Fibroblast of skin of right quadriceps (primary cell): ENCODE measurements at regions not wholly inside any gene's neighbourhood (a gene's known extent, or its start where the extent isn't known, plus 50 kb on each side); places are given as distances from the start of the nearest gene placed in this dataset.
"Not testable (repeated sequence)": the region's sequence is repeated elsewhere in the genome, so short reads cannot be mapped to it uniquely, and the experiment has no call there.

Experiments
- DNase-seq: peaks from one replicate; pipeline ENCODE4 v3.0.0-alpha.2; 2013

- no peak for DNase-seq
These were observed 90.6 kb upstream of the PPP2R2D start for GRCh38 chr10:131810036-131810804.

DNA sequence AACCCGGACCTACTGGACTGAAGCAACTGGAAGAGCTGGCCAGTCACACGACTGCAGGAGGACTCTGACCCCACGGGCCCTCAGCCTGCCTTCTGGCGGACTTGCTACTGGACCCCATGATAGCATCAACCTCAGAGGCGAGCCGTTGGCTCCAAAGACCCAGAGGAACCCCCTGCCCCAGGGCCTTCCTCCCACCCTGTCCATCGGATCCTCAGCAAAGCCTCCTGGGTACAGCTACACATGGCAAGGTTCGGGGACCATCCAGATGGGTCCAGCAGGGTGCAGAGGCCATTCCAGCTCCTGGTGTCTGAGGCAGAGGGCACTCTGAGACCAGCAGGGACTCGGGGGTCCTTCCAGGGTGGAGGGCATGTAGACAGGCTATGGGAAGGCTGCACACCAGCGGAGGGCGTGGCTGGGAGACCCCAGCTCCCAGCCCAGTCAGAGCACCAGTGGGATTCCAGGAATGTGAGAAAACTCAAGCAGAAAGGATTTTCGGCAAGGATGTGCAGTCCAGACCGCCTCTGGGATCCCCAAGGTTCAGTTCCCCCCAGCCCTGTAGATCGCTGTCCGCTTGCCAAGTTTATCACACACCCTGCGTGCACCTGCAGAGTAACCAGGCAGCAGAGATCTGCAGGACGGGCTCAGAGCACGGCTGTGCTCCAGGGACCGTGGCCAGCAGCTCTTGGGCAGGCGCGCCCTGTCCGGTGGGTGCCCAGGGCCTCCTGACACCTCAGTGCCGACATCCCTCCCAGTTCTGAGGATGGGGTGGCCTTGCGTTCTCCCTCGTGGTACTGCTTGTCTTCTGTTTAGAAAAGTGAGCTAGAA, 89.8 kb upstream of the PPP2R2D start:
- no peak for DNase-seq

- no peak for DNase-seq
These were observed 89.0 kb upstream of the PPP2R2D start for GRCh38 chr10:131811630-131812403.

- no peak for DNase-seq
These were observed 87.8 kb upstream of the PPP2R2D start for GRCh38 chr10:131812736-131813604.

- DNase-seq = no peak
These were observed 86.1 kb upstream of the PPP2R2D start for GRCh38 chr10:131814567-131815265.

- DNase-seq = no peak
These were observed 85.3 kb upstream of the PPP2R2D start for GRCh38 chr10:131815266-131816156.

DNA sequence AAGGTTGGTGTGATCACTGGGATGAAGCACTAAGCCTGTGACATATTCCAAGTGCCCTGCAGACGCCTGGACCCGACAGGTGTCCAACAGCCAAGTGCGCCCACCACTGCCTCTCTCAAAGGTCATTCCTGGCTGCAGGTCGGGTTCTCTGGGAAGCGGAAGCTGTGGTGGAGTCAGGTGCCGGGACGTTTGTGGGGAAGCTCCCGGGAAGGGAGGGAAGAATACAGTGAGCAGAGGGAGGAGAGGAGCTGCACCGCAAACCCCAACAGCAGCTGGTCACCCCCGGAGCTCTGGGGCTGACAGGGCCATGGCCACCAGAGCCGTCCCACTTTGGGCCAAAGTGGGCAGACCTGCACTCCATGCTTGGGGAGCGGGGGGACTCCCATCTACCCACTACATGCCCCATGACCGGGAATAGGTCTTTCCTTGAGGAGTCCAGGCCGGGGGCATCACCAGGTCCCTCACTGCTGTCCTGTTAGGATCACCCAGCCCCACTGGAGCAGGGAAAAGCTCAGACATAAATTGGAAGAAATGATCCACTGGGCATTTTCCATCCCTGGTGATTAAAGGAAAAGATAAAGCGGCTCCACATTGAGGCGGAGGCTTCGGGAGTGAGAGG, 84.5 kb upstream of the PPP2R2D start:
- DNase-seq = no peak

DNA sequence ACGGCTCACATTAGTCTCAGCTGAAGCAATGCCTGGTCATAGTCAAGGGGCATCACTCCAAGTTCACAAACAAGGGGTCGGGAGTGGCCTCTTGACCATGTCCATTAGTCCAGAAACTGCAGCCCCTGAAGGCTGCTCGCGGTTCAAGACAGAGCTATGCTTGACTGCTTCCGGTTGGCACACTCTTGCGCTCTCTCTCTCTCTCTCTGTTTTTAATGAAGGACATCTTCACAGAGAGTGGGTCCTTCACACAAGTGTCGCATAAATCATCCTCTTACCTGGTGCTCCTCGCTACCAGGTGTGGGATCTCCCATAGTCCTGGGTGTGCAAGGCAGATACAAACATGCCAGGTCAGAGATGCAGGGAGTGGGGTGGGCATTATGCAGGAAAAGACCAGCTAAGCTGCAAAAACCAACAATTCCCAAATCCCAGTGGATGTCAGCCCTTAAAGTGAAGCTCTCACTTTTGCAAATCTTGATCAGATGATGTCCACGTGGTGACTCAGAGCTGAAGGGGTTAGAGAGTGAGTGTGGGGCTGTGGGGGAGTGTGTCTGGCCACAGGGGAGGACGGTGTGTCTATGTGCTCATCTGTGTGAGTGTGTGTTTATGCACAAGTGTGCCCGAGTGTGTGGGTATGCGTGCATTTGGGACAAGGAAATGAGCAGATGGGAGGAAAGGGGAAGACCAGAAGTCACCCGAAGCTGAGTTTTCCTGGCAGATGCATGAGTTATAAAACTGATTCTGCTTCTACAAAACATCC, 83.7 kb upstream of the PPP2R2D start:
- no peak for DNase-seq

- no peak for DNase-seq
These were observed 82.8 kb upstream of the PPP2R2D start for GRCh38 chr10:131817866-131818509.

DNA sequence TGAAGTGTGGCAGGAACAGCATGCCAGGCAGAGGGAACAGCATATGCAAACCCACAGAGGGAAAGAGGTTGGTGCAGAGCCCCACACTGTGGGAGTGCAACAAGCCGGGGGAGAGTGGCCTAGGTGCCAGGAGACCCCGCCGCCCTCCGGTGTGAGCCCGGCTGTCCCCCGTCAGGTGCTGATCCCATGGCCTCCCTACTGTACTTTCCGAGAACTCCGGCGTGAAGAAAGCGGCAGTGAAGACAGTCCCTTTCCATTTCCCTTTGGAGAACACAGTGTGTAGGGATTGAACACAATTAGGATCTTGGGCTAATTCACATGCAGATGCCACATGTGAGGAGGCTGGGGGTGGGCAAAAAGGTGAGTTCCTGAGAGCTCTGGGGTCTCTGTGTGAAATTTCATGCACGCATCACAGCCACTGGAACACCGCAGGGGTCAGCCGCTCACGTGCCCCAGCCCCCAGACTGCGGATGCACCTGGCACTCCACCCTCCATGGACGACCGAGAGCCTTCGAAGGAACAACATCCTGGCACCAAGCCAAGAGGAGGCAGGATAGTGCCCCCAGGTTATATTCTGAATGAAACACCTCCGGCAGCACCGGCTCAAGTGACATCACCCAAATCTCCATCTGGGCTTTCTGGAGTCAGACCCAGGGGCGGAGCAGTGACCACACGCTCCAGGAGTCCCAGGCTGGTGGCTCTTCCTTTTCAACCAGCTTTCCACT, 82.1 kb upstream of the PPP2R2D start:
- DNase-seq = no peak

GRCh38 chr10:131819241-131820072, 81.4 kb upstream of the PPP2R2D start:
- DNase-seq = no peak

DNA sequence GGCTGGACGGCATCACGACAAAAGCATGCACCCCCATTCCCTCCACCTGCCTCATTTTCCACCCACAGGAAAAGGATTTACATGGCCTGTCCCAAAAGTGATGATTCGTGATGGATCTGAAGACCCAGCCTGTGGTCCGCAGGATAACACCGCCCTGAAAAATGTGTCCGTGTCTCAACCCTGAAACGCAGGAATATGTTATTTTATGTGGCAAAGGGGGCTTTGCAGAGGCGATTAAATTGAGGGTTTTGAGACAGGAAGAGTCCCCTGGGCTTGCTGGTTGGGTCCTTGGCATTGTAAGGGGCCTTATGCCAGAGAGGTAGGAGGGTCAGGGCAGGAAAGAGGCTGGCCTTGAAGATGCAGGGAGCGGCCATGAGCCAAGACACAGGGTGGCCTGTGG, 80.2 kb upstream of the PPP2R2D start:
- no peak for DNase-seq

DNA sequence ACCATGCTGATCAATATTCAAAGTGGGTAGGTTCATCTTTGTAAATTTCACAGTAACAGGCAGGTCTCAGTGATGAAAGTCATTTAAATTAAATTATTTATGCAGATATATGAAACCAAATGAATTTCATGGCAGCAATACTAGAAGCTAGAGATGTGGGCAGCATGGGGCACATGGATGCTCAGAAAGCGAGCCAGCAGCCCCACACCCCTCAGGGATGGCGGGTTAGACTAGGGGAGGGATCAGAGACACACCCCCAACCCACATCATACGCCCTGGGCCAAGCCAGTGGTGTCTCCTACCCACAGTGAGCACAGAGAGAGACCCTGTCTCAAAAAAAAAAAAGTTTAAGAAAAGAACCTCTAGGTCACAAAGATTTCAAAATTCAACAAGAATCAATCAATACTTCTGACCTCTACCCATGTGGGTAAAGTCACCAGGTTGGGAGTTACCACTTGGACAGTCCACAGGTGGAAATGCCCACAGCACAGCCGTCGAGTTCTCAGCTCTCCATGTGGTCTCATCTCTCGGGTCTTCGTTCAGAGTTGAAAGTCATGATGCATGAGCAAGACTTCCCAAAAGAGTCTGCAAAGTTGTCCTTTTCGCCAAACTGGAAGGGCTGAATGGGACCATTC, 79.3 kb upstream of the PPP2R2D start:
- no peak for DNase-seq

- no peak for DNase-seq
These were observed 78.7 kb upstream of the PPP2R2D start for GRCh38 chr10:131822013-131822691.

DNA sequence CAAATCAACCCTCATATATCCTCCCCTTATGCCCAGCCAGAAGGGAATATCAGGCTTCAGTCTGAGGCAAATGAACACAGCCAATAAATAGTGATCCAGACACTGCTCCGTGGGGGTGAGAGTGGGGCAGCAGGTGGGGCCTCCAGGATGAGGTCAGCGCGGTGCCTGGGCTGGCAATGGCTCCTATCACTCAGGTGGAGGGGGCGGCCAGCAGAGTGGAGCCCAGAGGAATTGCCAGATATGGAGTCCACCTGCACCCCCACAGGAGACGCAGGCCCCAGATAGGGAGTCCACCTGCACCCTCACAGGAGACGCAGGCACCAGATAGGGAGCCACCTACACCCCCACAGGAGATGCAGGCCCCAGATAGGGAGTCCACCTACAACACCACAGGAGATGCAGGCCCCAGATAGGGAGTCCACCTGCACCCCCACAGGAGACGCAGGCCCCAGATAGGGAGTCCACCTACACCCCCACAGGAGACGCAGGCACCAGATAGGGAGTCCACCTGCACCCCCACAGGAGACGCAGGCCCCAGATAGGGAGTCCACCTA, 78.0 kb upstream of the PPP2R2D start:
- no peak for DNase-seq

GRCh38 chr10:131823601-131824099, 77.2 kb upstream of the PPP2R2D start:
- DNase-seq = not testable (repeated sequence)
